Upper lobe of left lung (tissue), 4 donors: ENCODE measurements at regions not wholly inside any gene's neighbourhood (a gene's known extent, or its start where the extent isn't known, plus 50 kb on each side); places are given as distances from the start of the nearest gene placed in this dataset.

Experiments
- EP300 ChIP-seq, 4 donors: sonication (generic); formaldehyde crosslinking; IDR thresholded peaks; one replicate each; pipeline ENCODE4 v1.5.1; 2017; ENCODE audit warnings: antibody characterized with exemption in 4 of 4, control low read depth in 2 of 4
- POLR2AphosphoS5 ChIP-seq, 2 donors: sonication (generic); formaldehyde crosslinking; IDR thresholded peaks; one replicate each; pipeline ENCODE4 v1.5.1; 2017; ENCODE audit warnings: antibody characterized with exemption in 2 of 2
- TF ChIP-seq, protein P1 (sequence below), 6 experiments: fragments of 450-650 bp in 4 of 6; fragments of 200-600 bp in 2 of 6; sonication (generic) in 2 of 6; IDR thresholded peaks; one replicate each; pipeline ENCODE4 v1.5.1; 2016 to 2019; ENCODE audit warnings: antibody characterized with exemption in 6 of 6

- TF ChIP-seq, protein P1, sequence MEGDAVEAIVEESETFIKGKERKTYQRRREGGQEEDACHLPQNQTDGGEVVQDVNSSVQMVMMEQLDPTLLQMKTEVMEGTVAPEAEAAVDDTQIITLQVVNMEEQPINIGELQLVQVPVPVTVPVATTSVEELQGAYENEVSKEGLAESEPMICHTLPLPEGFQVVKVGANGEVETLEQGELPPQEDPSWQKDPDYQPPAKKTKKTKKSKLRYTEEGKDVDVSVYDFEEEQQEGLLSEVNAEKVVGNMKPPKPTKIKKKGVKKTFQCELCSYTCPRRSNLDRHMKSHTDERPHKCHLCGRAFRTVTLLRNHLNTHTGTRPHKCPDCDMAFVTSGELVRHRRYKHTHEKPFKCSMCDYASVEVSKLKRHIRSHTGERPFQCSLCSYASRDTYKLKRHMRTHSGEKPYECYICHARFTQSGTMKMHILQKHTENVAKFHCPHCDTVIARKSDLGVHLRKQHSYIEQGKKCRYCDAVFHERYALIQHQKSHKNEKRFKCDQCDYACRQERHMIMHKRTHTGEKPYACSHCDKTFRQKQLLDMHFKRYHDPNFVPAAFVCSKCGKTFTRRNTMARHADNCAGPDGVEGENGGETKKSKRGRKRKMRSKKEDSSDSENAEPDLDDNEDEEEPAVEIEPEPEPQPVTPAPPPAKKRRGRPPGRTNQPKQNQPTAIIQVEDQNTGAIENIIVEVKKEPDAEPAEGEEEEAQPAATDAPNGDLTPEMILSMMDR (IDR thresholded peaks at IDR 0.05) = no peak
- TF ChIP-seq EP300 (IDR thresholded peaks at IDR 0.05) = no peak
- no peak for TF ChIP-seq POLR2AphosphoS5 (IDR thresholded peaks at IDR 0.05)
Observed at GRCh38 chr3:22942981-22943380, 260.1 kb upstream of the UBE2E2 start.
